ENCODE measurements at regions not wholly inside any gene's neighbourhood (a gene's known extent, or its start where the extent isn't known, plus 50 kb on each side); places are given as distances from the start of the nearest gene placed in this dataset.

GRCh38 chr1:67580691-67581403, 104.2 kb upstream of the GADD45A start:
- H3K9me3 ChIP-seq (ENCODE audit: control insufficient read depth, insufficient read depth, low read length), result no peaks in the 10 kb centered on the region
- no peaks in the 10 kb centered on the region for H3K36me3 ChIP-seq (ENCODE audit: control insufficient read depth, insufficient read depth, low read length)
- H3K4me1 ChIP-seq (ENCODE audit: control insufficient read depth, insufficient read depth, low read length), result peaks cover 4% of the 10 kb centered on the region
- H3K27me3 ChIP-seq (ENCODE audit: control insufficient read depth, insufficient read depth, low read length), result no peaks in the 10 kb centered on the region
- no peak overlapping the region for H3K4me3 ChIP-seq (ENCODE audit: low read depth, low read length)
- H3K9ac ChIP-seq (ENCODE audit: low read depth, low read length), result no peak overlapping the region

- no peaks in the 10 kb centered on the region for H3K36me3 ChIP-seq (ENCODE audit: control insufficient read depth, insufficient read depth, low read length)
Measured at GRCh38 chr1:67582625-67583461, 102.2 kb upstream of the GADD45A start.

GRCh38 chr1:67583462-67583950, 101.5 kb upstream of the GADD45A start:
- H3K4me3 ChIP-seq (ENCODE audit: low read depth, low read length), result no peak overlapping the region
- no peaks in the 10 kb centered on the region for H3K27me3 ChIP-seq (ENCODE audit: control insufficient read depth, insufficient read depth, low read length)
- peaks cover 4% of the 10 kb centered on the region for H3K4me1 ChIP-seq (ENCODE audit: control insufficient read depth, insufficient read depth, low read length)
- no peak overlapping the region for H3K9ac ChIP-seq (ENCODE audit: low read depth, low read length)
- H3K9me3 ChIP-seq (ENCODE audit: control insufficient read depth, insufficient read depth, low read length), result no peaks in the 10 kb centered on the region
- H3K36me3 ChIP-seq (ENCODE audit: control insufficient read depth, insufficient read depth, low read length), result no peaks in the 10 kb centered on the region

More at GRCh38 chr1:67582625-67583461, 102.2 kb upstream of the GADD45A start:
- no peak overlapping the region for H3K9ac ChIP-seq (ENCODE audit: low read depth, low read length)
- no peaks in the 10 kb centered on the region for H3K9me3 ChIP-seq (ENCODE audit: control insufficient read depth, insufficient read depth, low read length)
- H3K27me3 ChIP-seq (ENCODE audit: control insufficient read depth, insufficient read depth, low read length), result no peaks in the 10 kb centered on the region
- H3K4me3 ChIP-seq (ENCODE audit: low read depth, low read length), result no peak overlapping the region
- peaks cover 4% of the 10 kb centered on the region for H3K4me1 ChIP-seq (ENCODE audit: control insufficient read depth, insufficient read depth, low read length)

GRCh38 chr1:67584938-67585337, 100.1 kb upstream of the GADD45A start:
- H3K9me3 ChIP-seq (ENCODE audit: control insufficient read depth, insufficient read depth, low read length), result no peaks in the 10 kb centered on the region
- no peak overlapping the region for H3K4me3 ChIP-seq (ENCODE audit: low read depth, low read length)
- no peaks in the 10 kb centered on the region for H3K36me3 ChIP-seq (ENCODE audit: control insufficient read depth, insufficient read depth, low read length)

GRCh38 chr1:67586596-67586995, 98.4 kb upstream of the GADD45A start:
- Histone ChIP-seq H3K4me3 (ENCODE audit: low read depth, low read length) (no peak overlapping the region), H3K9ac (ENCODE audit: low read depth, low read length) (no peak overlapping the region), H3K4me1 (ENCODE audit: control insufficient read depth, insufficient read depth, low read length) (peaks cover 7% of the 10 kb centered on the region), H3K9me3 (ENCODE audit: control insufficient read depth, insufficient read depth, low read length) (no peaks in the 10 kb centered on the region), H3K27me3 (ENCODE audit: control insufficient read depth, insufficient read depth, low read length) (no peaks in the 10 kb centered on the region), H3K36me3 (ENCODE audit: control insufficient read depth, insufficient read depth, low read length) (no peaks in the 10 kb centered on the region)

More at GRCh38 chr1:67584938-67585337, 100.1 kb upstream of the GADD45A start:
- H3K4me1 ChIP-seq (ENCODE audit: control insufficient read depth, insufficient read depth, low read length), result peaks cover 7% of the 10 kb centered on the region
- no peak overlapping the region for H3K9ac ChIP-seq (ENCODE audit: low read depth, low read length)
- H3K27me3 ChIP-seq (ENCODE audit: control insufficient read depth, insufficient read depth, low read length), result no peaks in the 10 kb centered on the region

- Histone ChIP-seq H3K9ac (ENCODE audit: low read depth, low read length) (no peak overlapping the region), H3K36me3 (ENCODE audit: control insufficient read depth, insufficient read depth, low read length) (no peaks in the 10 kb centered on the region), H3K9me3 (ENCODE audit: control insufficient read depth, insufficient read depth, low read length) (no peaks in the 10 kb centered on the region), H3K4me3 (ENCODE audit: low read depth, low read length) (no peak overlapping the region), H3K4me1 (ENCODE audit: control insufficient read depth, insufficient read depth, low read length) (peaks cover 7% of the 10 kb centered on the region), H3K27me3 (ENCODE audit: control insufficient read depth, insufficient read depth, low read length) (no peaks in the 10 kb centered on the region)
Measured at GRCh38 chr1:67588178-67588855, 96.7 kb upstream of the GADD45A start.

- Histone ChIP-seq H3K4me1 (ENCODE audit: control insufficient read depth, insufficient read depth, low read length) (peaks cover 7% of the 10 kb centered on the region), H3K36me3 (ENCODE audit: control insufficient read depth, insufficient read depth, low read length) (no peaks in the 10 kb centered on the region), H3K27me3 (ENCODE audit: control insufficient read depth, insufficient read depth, low read length) (no peaks in the 10 kb centered on the region), H3K9me3 (ENCODE audit: control insufficient read depth, insufficient read depth, low read length) (no peaks in the 10 kb centered on the region), H3K9ac (ENCODE audit: low read depth, low read length) (no peak overlapping the region), H3K4me3 (ENCODE audit: low read depth, low read length) (no peak overlapping the region)
Measured at GRCh38 chr1:67589519-67590233, 95.3 kb upstream of the GADD45A start.

GRCh38 chr1:67590329-67590728, 94.7 kb upstream of the GADD45A start:
- H3K27me3 ChIP-seq (ENCODE audit: control insufficient read depth, insufficient read depth, low read length), result no peaks in the 10 kb centered on the region
- H3K9ac ChIP-seq (ENCODE audit: low read depth, low read length), result no peak overlapping the region
- H3K36me3 ChIP-seq (ENCODE audit: control insufficient read depth, insufficient read depth, low read length), result no peaks in the 10 kb centered on the region
- H3K4me1 ChIP-seq (ENCODE audit: control insufficient read depth, insufficient read depth, low read length), result peaks cover 7% of the 10 kb centered on the region
- H3K4me3 ChIP-seq (ENCODE audit: low read depth, low read length), result no peak overlapping the region
- H3K9me3 ChIP-seq (ENCODE audit: control insufficient read depth, insufficient read depth, low read length), result no peaks in the 10 kb centered on the region

- H3K27me3 ChIP-seq (ENCODE audit: control insufficient read depth, insufficient read depth, low read length), result no peaks in the 10 kb centered on the region
- no peak overlapping the region for H3K9ac ChIP-seq (ENCODE audit: low read depth, low read length)
- H3K36me3 ChIP-seq (ENCODE audit: control insufficient read depth, insufficient read depth, low read length), result no peaks in the 10 kb centered on the region
- H3K4me1 ChIP-seq (ENCODE audit: control insufficient read depth, insufficient read depth, low read length), result peaks cover 4% of the 10 kb centered on the region
- no peak overlapping the region for H3K4me3 ChIP-seq (ENCODE audit: low read depth, low read length)
- no peaks in the 10 kb centered on the region for H3K9me3 ChIP-seq (ENCODE audit: control insufficient read depth, insufficient read depth, low read length)
Measured at GRCh38 chr1:67594764-67595163, 90.2 kb upstream of the GADD45A start.

GRCh38 chr1:67596674-67597073, 88.3 kb upstream of the GADD45A start:
- H3K9me3 ChIP-seq (ENCODE audit: control insufficient read depth, insufficient read depth, low read length), result no peaks in the 10 kb centered on the region
- H3K4me3 ChIP-seq (ENCODE audit: low read depth, low read length), result no peak overlapping the region
- no peaks in the 10 kb centered on the region for H3K4me1 ChIP-seq (ENCODE audit: control insufficient read depth, insufficient read depth, low read length)
- no peaks in the 10 kb centered on the region for H3K36me3 ChIP-seq (ENCODE audit: control insufficient read depth, insufficient read depth, low read length)
- no peaks in the 10 kb centered on the region for H3K27me3 ChIP-seq (ENCODE audit: control insufficient read depth, insufficient read depth, low read length)
- H3K9ac ChIP-seq (ENCODE audit: low read depth, low read length), result no peak overlapping the region

- Histone ChIP-seq H3K36me3 (ENCODE audit: control insufficient read depth, insufficient read depth, low read length) (no peaks in the 10 kb centered on the region), H3K9ac (ENCODE audit: low read depth, low read length) (no peak overlapping the region), H3K4me3 (ENCODE audit: low read depth, low read length) (no peak overlapping the region), H3K27me3 (ENCODE audit: control insufficient read depth, insufficient read depth, low read length) (no peaks in the 10 kb centered on the region), H3K4me1 (ENCODE audit: control insufficient read depth, insufficient read depth, low read length) (no peaks in the 10 kb centered on the region), H3K9me3 (ENCODE audit: control insufficient read depth, insufficient read depth, low read length) (no peaks in the 10 kb centered on the region)
Measured at GRCh38 chr1:67597336-67597735, 87.7 kb upstream of the GADD45A start.

Measured in iPS-15b (cell line).